Large intestine (tissue), 3 donors: ENCODE measurements at regions not wholly inside any gene's neighbourhood (a gene's known extent, or its start where the extent isn't known, plus 50 kb on each side); places are given as distances from the start of the nearest gene placed in this dataset.
"Not testable (repeated sequence)": the region's sequence is repeated elsewhere in the genome, so short reads cannot be mapped to it uniquely, and the experiment has no call there.

Source experiments
- DNase-seq, 2 donors: peaks; one replicate each; pipeline versions ENCODE4 v3.0.0 to v3.0.0-alpha.2; 2013
- H3K27ac ChIP-seq: one replicate; pipeline ENCODE4 v1.5.1; 2013; ENCODE audit warnings: low read length
- H3K27me3 ChIP-seq: 2 replicates; pipeline ENCODE4 v1.6.1; 2013; ENCODE audit warnings: low read length; ENCODE audit not compliant: control insufficient read depth, insufficient read depth
- H3K36me3 ChIP-seq: 2 replicates; pipeline ENCODE4 v1.6.1; 2013; ENCODE audit warnings: low read length; ENCODE audit not compliant: control insufficient read depth, insufficient read depth
- H3K4me1 ChIP-seq: one replicate; pipeline ENCODE4 v1.6.1; 2013; ENCODE audit warnings: low read length; ENCODE audit not compliant: control insufficient read depth, insufficient read depth
- H3K4me3 ChIP-seq: one replicate; pipeline ENCODE4 v1.5.1; 2013; ENCODE audit warnings: low read length
- H3K9me3 ChIP-seq: one replicate; pipeline ENCODE4 v1.6.1; 2013; ENCODE audit warnings: mild to moderate bottlenecking, low read depth, low read length, moderate library complexity; ENCODE audit not compliant: control insufficient read depth
- WGBS: methylation state at CpG from one replicate; pipeline ENCODE4 v1.1.5; 2013; ENCODE audit warnings: low lambda C conversion rate; ENCODE audit not compliant: insufficient coverage; 5-methylcytosine and 5-hydroxymethylcytosine counted together

- no peak for DNase-seq
- no peaks in the 10 kb centered on the region for H3K4me1 ChIP-seq
- H3K9me3 ChIP-seq, result no peaks in the 10 kb centered on the region
- WGBS, result no CpG with 5 or more reads among the region's 3 CpGs
- no peak overlapping the region for H3K4me3 ChIP-seq
- no peaks in the 10 kb centered on the region for H3K36me3 ChIP-seq
- H3K27me3 ChIP-seq, result no peaks in the 10 kb centered on the region
- H3K27ac ChIP-seq, result no peak overlapping the region
Measured at GRCh38 chrY:16106613-16107012, 1582.3 kb downstream of the NLGN4Y start.

DNA sequence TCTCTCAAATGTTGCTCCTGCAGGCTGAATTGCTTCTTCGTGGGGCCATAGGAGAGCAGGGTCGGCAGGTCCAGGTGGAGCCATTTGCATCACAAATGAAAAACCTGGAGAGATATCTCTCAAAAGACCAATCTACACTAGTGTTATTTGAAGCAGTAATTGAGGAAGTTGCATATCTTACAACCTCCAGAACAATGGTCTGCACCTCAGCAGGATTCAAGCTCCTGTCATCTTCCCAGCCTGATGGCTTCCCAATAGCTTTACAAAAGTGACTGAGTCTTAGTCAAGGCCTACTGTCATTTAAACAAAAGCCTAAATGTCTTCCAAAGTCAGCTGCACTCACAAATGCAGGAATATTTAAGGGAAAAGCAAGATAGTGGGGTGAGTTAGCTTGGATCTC lies 1584.5 kb downstream of the NLGN4Y start:
- no CpG with 5 or more reads among the region's 2 CpGs for WGBS
- no peak for DNase-seq

DNA sequence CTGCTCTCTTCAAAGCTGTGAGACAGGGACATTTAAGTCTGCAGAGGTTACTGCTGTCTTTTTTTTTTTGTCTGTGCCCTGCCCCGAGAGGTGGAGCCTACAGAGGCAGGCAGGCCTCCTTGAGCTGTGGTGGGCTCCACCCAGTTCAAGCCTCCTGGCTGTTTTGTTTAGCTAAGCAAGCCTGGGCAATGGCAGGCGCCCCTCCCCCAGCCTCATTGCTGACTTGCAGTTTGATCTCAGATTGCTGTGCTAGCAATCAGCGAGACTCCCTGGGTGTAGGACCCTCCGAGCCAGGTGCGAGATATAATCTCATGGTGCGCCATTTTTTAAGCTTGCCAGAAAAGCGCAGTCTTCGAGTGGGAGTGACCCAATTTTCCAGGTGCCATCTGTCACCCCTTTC lies 1595.8 kb downstream of the NLGN4Y start:
- H3K27me3 ChIP-seq, result not testable (repeated sequence)

More for the DNA sequence above, 1584.5 kb downstream of the NLGN4Y start:
- Histone ChIP-seq H3K4me3 (no peak overlapping the region), H3K4me1 (no peaks in the 10 kb centered on the region), H3K36me3 (no peaks in the 10 kb centered on the region), H3K27ac (no peak overlapping the region), H3K27me3 (no peaks in the 10 kb centered on the region), H3K9me3 (no peaks in the 10 kb centered on the region)

DNA sequence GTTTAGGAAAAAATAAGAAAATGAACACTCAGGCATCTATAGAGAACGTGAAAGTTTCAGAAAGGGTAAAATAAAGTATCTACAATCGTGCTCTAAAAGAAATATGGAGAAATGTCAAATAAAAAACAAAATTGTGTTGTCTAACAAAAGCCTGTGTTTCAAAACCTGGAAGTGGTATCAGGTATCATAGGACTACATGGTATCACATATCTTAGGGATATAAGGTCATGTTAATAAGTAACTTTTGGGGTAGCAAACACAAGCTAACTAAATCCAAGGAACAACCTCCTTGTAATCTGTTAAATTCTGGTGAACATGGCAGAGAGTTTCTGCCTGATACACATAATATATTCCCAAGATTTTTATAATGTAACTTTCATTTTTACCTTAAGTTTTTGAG lies 1597.7 kb downstream of the NLGN4Y start:
- H3K27me3 ChIP-seq, result no peaks in the 10 kb centered on the region
- no peaks in the 10 kb centered on the region for H3K4me1 ChIP-seq
- WGBS, result no CpG with 5 or more reads among the region's 2 CpGs
- H3K36me3 ChIP-seq, result no peaks in the 10 kb centered on the region
- peak overlapping the region; percentile 23 for H3K27ac ChIP-seq
- peak in 1 of 2 donors; percentile 6 for DNase-seq
- H3K4me3 ChIP-seq, result no peak overlapping the region
- no peaks in the 10 kb centered on the region for H3K9me3 ChIP-seq

More for the DNA sequence above, 1595.8 kb downstream of the NLGN4Y start:
- no CpG with 5 or more reads among the region's 8 CpGs for WGBS
- H3K27ac ChIP-seq, H3K4me1 ChIP-seq, H3K4me3 ChIP-seq, H3K9me3 ChIP-seq, H3K36me3 ChIP-seq, DNase-seq: not testable (repeated sequence)

GRCh38 chrY:16124630-16125317 lies 1600.4 kb downstream of the NLGN4Y start:
- Histone ChIP-seq H3K4me1 (no peaks in the 10 kb centered on the region), H3K36me3 (no peaks in the 10 kb centered on the region), H3K27ac (no peak overlapping the region), H3K9me3 (peaks cover 3% of the 10 kb centered on the region), H3K27me3 (no peaks in the 10 kb centered on the region), H3K4me3 (no peak overlapping the region)
- no peak for DNase-seq
- 80% methylated on average over 1 of the region's 3 CpGs for WGBS

DNA sequence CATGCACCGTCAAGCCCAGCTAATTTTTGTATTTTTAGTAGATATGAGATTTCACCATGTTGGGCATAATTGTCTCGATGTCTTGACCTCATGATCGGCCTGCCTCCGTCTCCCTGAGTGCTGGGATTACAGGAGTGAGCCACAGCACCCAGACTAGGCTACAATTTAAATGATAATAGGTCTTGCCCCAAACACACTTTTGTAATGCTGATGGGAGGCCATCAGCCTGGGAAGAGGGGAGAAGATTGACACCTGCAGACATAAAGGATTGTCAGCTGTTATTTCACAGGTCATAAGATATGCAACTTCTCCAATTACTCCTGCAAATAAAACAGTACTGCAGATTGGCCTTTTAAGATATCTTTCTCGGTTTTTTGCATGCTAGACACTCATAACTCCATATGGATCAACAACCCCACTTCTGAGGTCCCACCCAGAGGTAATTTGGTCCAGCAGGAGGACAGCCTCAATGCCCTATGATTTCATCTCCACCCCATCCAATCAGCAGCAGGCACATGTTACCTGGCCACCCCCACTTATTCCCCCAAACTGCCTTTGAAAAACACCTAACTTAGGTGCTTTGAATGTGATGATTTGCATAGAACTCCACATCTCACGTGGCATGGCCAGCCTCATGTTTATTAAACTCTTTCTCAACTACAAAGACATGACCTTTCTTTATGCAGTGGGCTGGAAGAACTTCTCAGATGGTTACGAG lies 1612.4 kb downstream of the NLGN4Y start:
- Histone ChIP-seq H3K4me1 (no peaks in the 10 kb centered on the region), H3K27ac (no peak overlapping the region), H3K4me3 (no peak overlapping the region), H3K27me3 (no peaks in the 10 kb centered on the region), H3K9me3 (no peaks in the 10 kb centered on the region), H3K36me3 (no peaks in the 10 kb centered on the region)
- DNase-seq, result no peak
- 67% methylated on average over 1 of the region's 7 CpGs for WGBS

DNA sequence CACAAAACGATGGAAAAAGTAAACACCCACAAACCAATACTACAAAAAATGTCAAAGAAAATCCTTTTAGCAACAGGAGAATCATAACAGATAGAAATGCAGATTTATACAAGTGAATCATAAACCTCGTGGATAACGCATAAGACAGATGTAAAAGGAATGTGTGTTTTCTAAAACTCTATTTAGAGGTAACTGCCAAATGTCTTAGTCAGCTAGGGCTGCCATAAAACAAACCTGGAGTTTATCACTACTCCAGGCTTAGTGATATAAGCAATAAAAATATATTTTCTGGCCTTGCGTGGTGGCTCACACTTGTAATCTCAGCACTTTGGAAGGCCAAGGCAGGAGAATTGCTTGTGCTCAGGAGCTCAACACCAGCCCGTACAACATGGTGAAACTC lies 1633.5 kb downstream of the NLGN4Y start:
- no peak for DNase-seq
- Histone ChIP-seq H3K27ac (no peak overlapping the region), H3K4me3 (no peak overlapping the region), H3K27me3 (no peaks in the 10 kb centered on the region), H3K36me3 (no peaks in the 10 kb centered on the region), H3K4me1 (no peaks in the 10 kb centered on the region), H3K9me3 (no peaks in the 10 kb centered on the region)
- no CpG with 5 or more reads among the region's 5 CpGs for WGBS

DNA sequence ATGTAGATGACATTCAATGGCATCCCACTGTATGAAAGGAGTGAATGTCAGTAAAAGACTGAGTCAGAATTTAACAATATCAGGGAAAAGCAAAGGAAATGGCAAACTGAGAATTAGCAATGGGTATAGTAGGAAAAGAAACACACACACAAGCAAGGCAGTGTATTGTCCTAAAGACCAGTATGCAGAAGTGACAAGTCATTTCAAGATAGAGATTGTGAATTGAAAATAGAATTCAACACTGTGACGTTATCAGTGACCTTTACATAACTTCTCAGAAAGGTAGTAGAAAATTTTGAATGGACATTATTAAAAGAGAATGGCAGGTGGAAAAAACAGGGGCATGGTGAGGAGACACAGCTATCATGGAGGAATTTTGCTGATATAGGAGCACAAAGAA lies 1651.4 kb downstream of the NLGN4Y start:
- H3K4me1 ChIP-seq, H3K36me3 ChIP-seq, H3K27ac ChIP-seq, H3K27me3 ChIP-seq, H3K4me3 ChIP-seq, H3K9me3 ChIP-seq, DNase-seq: not testable (repeated sequence)
- WGBS, result no CpG with 5 or more reads among the region's 1 CpG

- DNase-seq, result not testable (repeated sequence)
Measured at GRCh38 chrY:16205482-16205881, 1674.5 kb downstream of the CDY2B start.

DNA sequence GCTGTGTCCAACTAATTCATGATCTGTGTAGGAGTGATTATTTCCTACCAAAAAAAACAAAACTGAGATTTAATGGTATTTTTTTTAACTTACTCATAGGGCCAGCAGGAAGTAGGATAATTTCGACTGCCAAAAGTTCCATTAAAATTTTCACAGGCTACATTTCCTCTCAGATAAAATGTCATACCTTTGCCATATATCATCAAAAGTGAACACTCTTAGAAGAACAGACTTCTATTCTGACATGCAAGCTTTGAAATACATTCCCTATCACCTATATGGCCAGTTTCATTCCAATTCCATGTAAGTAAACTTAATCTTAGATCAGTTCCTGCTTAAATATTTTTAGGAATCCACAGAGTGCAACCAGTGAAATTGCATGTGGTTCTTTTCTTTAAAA lies 1636.7 kb downstream of the CDY2B start:
- H3K27ac ChIP-seq, H3K36me3 ChIP-seq, H3K9me3 ChIP-seq, H3K27me3 ChIP-seq, H3K4me1 ChIP-seq, H3K4me3 ChIP-seq, DNase-seq: not testable (repeated sequence)
- WGBS, result no CpG with 5 or more reads among the region's 1 CpG

More at GRCh38 chrY:16205482-16205881, 1674.5 kb downstream of the CDY2B start:
- not testable (repeated sequence) for H3K9me3 ChIP-seq, H3K4me1 ChIP-seq, H3K27ac ChIP-seq, H3K27me3 ChIP-seq, H3K36me3 ChIP-seq, H3K4me3 ChIP-seq
- no CpG with 5 or more reads among the region's 3 CpGs for WGBS
